ENCODE measurements at regions not wholly inside any gene's neighbourhood (a gene's known extent, or its start where the extent isn't known, plus 50 kb on each side); places are given as distances from the start of the nearest gene placed in this dataset.

GRCh38 chr10:130372222-130372621, 236.0 kb downstream of the GLRX3 start:
- no peak for DNase-seq

DNA sequence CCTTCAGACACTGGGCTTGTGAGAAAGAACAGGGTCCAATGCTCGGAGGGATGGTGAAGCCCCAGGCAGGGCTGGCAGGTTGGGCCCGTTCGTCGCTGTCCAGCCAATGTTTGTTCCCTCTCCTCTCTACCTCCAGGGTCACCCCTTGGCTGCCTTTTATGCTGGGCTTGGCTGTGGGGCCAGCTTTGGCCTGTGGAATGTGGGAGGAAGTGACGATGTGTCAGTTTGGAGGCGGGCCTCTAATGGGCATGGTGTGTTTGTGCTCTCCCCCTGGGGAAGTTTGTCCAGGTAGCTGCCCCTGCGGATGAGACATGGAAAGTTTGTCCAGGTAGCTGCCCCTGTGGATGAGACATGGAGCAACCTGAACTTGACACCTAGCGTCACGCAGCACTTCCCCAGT, 236.7 kb downstream of the GLRX3 start:
- DNase-seq: no peak

- no peak for DNase-seq
Observed at GRCh38 chr10:130377986-130378540, 241.9 kb downstream of the GLRX3 start.

DNA sequence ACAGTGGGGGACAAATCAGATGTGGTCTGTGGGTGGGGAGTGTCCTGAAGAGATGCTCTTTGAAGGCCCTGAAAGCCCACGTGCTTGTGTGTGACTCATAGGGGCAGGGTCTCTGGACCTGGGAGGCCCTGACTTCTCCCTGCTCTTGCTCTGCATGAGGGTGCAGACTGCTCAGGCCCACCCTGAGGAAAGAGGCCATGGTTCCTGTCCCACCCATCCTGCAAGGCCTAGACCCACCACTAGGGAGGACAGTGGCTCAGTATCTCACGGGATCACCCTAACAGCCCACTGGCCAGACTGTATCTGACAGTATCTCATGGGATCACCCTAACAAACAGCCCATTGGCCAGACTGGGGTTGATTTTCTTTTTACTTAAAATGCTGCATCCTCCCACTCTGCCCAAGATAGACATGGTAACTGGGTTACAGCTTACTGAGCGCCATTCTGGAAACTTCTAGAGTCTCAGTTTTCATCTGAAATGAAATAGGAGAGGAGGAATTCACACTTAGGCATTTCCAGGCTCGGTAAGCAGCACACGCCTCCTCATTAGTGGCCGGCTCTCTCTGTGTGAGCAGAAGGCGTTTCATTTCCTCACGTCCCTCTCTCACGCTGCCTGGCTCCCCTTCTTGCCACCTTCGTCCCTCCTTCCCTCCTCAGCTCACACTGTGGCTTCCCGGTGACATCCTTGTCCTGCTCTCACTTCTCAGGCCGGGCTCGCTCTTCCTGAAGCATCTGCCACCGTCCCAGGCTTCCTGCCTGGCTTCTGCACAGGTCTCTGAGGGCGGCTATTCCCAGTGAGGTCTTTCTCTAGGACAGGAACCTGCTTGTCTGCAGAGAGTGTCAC, 242.6 kb downstream of the GLRX3 start:
- no peak for DNase-seq

- no peak for DNase-seq
Observed at GRCh38 chr10:130380056-130380455, 243.9 kb downstream of the GLRX3 start.

GRCh38 chr10:130382031-130382430, 245.8 kb downstream of the GLRX3 start:
- no peak for DNase-seq

GRCh38 chr10:130387936-130388580, 251.9 kb downstream of the GLRX3 start:
- DNase-seq: no peak

- DNase-seq: no peak
Observed at GRCh38 chr10:130388746-130389145, 252.6 kb downstream of the GLRX3 start.

DNA sequence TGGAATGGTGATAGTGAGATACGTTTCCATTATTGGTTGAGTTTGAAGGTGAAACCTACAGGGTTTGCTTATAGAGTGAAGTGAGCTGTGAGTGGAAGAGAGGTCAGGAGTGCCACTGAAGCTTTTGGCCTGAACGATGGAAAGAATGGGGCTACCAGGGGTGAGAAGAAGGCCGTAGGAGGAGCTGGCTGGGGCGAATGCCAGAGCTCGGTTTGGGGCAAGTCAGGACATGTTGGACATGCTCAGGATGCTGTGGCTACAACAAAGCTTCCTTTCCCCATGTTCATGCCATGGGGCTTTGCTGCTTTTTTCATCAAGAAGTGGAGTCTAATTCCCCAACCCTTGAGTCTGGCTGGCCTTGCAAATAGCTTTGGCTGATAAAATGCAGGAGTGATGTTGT, 253.7 kb downstream of the GLRX3 start:
- DNase-seq: no peak

DNA sequence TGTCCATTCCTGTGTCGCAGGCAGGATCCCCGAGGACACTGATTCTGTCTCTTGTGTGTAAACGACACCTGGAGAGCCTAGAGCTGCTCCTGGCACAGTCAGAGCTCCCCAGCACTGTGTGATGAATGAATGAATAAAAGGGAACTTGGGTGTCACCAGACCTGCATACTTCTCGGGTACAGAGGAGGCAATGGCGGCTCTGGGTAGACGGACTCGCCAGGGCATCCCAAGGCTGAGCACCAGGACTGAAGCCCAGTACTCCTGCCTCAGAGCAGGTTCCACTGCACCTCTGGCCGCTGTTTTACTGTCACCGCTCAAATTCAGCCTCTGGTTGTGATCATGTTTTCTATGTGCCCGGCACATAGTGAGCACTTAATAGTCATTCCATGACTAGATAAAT, 255.8 kb downstream of the GLRX3 start:
- DNase-seq: no peak

- no peak for DNase-seq
Observed at GRCh38 chr10:130393342-130393741, 257.2 kb downstream of the GLRX3 start.

DNA sequence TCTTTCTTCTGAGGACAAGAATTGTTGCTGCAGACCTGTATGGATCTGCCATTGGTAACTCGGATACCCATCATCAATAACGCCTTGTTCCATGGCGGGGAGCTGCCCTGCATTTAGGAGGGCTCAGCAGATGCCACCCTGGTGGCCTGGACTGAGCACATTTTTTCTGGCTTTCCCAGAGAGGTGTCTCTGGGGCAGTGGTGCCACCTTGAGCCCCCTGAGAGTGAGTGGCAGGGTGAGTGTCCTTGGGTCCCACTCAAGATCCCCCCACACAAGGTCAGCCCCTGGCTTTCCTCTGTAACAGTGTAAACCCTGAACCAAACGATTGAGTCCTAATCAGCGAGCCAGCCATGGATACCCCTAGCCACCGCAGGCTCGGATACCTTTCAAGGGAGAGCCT, 258.6 kb downstream of the GLRX3 start:
- DNase-seq: no peak

- no peak for DNase-seq
Observed at GRCh38 chr10:130395248-130395936, 259.2 kb downstream of the GLRX3 start.

DNA sequence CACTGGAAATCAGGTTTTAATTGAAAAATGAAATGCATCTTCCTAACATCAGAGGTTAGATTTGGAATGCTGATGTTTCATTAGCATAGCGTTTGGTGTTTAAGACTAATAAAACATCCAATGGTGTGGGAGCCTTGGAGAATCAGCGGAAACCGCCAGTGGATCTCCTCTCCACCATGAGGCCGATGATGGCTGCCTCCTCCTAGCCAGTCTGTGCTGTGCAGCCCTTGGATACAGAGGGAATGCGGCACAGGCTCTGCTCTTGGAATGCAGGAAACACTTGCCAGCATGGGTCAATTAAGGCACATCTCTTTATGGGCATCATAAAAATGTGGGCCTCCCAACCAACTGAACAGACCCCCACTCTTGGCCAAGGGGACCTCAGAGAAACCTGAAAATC, 259.9 kb downstream of the GLRX3 start:
- DNase-seq: no peak

GRCh38 chr10:130398090-130398994, 262.2 kb downstream of the GLRX3 start:
- DNase-seq: no peak

GRCh38 chr10:130399425-130399950, 263.3 kb downstream of the GLRX3 start:
- DNase-seq: no peak

- DNase-seq: no peak
Observed at GRCh38 chr10:130400890-130401289, 264.7 kb downstream of the GLRX3 start.

GRCh38 chr10:130401860-130402765, 265.9 kb downstream of the GLRX3 start:
- no peak for DNase-seq

GRCh38 chr10:130403153-130404075, 267.2 kb downstream of the GLRX3 start:
- no peak for DNase-seq

GRCh38 chr10:130404476-130405055, 268.4 kb downstream of the GLRX3 start:
- DNase-seq: no peak

Data from activated CD4-positive, alpha-beta T cell treated with anti-CD3 and anti-CD28 coated beads, Interleukin-2, amount 50 U/mL, for 1 hour (primary cell).